PC-9 (cell line): ENCODE measurements at regions not wholly inside any gene's neighbourhood (a gene's known extent, or its start where the extent isn't known, plus 50 kb on each side); places are given as distances from the start of the nearest gene placed in this dataset.

Source experiments
- EZH2 ChIP-seq: fragments of 200-600 bp; sonication (generic); IDR thresholded peaks from 2 replicates; pipeline ENCODE4 v1.8.0; 2017; ENCODE audit warnings: antibody characterized with exemption, low read depth
- TF ChIP-seq, protein P1 (sequence below): fragments of 200-600 bp; sonication (generic); conservative IDR thresholded peaks from 2 replicates; pipeline ENCODE4 v1.6.1; 2017; ENCODE audit warnings: mixed run types, antibody characterized with exemption, mild to moderate bottlenecking, moderate library complexity

DNA sequence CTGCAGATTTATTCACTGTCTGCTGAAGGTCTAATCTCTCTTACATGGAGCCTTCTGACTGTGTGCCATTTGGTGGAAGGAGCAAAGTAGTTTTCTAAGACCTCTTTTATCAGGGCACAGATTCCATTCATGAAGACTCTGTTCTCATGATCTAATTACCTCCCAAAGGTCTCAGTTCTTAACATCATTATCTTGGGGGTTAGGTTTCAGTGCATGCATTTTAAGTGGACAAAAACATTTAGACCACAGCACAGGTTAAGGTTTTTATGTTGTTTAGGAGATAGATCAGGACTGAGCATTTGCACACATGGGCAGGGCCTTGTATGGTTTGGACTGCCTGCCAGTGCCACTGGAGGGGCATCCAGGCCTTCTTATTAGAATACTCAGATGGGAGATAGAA lies 746.1 kb downstream of the C12orf50 start:
- TF ChIP-seq, protein P1, sequence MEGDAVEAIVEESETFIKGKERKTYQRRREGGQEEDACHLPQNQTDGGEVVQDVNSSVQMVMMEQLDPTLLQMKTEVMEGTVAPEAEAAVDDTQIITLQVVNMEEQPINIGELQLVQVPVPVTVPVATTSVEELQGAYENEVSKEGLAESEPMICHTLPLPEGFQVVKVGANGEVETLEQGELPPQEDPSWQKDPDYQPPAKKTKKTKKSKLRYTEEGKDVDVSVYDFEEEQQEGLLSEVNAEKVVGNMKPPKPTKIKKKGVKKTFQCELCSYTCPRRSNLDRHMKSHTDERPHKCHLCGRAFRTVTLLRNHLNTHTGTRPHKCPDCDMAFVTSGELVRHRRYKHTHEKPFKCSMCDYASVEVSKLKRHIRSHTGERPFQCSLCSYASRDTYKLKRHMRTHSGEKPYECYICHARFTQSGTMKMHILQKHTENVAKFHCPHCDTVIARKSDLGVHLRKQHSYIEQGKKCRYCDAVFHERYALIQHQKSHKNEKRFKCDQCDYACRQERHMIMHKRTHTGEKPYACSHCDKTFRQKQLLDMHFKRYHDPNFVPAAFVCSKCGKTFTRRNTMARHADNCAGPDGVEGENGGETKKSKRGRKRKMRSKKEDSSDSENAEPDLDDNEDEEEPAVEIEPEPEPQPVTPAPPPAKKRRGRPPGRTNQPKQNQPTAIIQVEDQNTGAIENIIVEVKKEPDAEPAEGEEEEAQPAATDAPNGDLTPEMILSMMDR: no peak
- no peak for TF ChIP-seq EZH2
